ENCODE measurements at regions not wholly inside any gene's neighbourhood (a gene's known extent, or its start where the extent isn't known, plus 50 kb on each side); places are given as distances from the start of the nearest gene placed in this dataset.

DNA sequence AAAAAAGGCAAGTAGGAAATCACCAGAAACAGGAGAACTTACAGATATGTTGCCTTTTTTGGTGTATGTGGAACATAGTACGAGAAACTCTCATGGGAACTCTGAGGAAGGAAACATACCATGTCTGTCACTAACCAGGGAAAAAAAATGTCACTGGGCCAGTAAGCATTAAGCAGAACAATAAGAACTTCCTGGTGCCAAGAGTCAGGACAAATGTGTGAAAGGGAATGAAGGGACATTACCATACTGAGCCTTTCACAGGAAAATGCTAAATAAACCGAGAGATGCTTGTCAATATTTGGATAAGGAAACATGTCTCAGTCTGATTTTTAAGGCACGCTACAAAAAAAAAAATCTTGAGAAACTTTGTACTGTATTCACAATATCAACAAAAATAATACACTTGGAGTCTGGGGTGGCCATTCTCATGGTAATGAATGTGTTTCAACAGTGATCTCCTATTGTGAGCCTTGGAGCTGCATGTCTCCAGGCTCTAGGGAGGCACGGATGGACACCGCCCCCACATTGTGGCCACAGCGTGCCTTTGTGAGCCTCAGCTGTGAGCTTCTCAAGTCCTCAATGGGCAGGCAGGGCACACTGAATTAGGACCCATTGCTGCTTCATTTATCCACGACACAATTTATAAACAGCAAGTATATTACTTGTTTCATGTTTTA is 113.0 kb upstream of the ARGLU1 start:
- ATAC-seq = no peak
- no peaks in the 10 kb centered on the region for H3F3A ChIP-seq (ENCODE audit: low read length, unreplicated experiment)
- ChIA-PET POLR2A (ENCODE audit: unreplicated experiment) (no interaction called here), CTCF (no interaction called here)
- no peaks in the 10 kb centered on the region for H3K9me2 ChIP-seq (replicated peaks; ENCODE audit: low read length)
- intact Hi-C loops (cut with micrococcal nuclease) = no loop called here
- no peak overlapping the region for H3K4me2 ChIP-seq (ENCODE audit: low read length)
- H3K4me1 ChIP-seq (ENCODE audit: insufficient read depth, low read length) = no peaks in the 10 kb centered on the region
- TF ChIP-seq CTCF (conservative IDR thresholded peaks at IDR 0.05; ENCODE audit: low read depth, low read length) = no peak
- no peak for TF ChIP-seq EZH2 (IDR thresholded peaks at IDR 0.05; ENCODE audit: low read length, unreplicated experiment)
- no peak for TF ChIP-seq EZH2phosphoT487 (IDR thresholded peaks at IDR 0.05; ENCODE audit: borderline replicate concordance, low read length)
- H4K20me1 ChIP-seq (ENCODE audit: low read length) = no peaks in the 10 kb centered on the region
- DNase-seq = no peak
- H3K9me3 ChIP-seq (ENCODE audit: low read length) = no peaks in the 10 kb centered on the region
- H3K4me3 ChIP-seq (ENCODE audit: low read length) = no peak overlapping the region
- no peak overlapping the region for H3K9ac ChIP-seq (ENCODE audit: low read length)
- no peak overlapping the region for H3K27ac ChIP-seq (ENCODE audit: low read length)
- peaks cover 48% of the 10 kb centered on the region for H3K27me3 ChIP-seq (ENCODE audit: low read length)
- H3K79me2 ChIP-seq (ENCODE audit: low read length) = no peaks in the 10 kb centered on the region
- no peaks in the 10 kb centered on the region for H3K36me3 ChIP-seq (ENCODE audit: low read depth, low read length)
- H2AFZ ChIP-seq (ENCODE audit: low read length) = no peak overlapping the region
- BruUV-seq (replicated peaks) = no TSS peak

DNA sequence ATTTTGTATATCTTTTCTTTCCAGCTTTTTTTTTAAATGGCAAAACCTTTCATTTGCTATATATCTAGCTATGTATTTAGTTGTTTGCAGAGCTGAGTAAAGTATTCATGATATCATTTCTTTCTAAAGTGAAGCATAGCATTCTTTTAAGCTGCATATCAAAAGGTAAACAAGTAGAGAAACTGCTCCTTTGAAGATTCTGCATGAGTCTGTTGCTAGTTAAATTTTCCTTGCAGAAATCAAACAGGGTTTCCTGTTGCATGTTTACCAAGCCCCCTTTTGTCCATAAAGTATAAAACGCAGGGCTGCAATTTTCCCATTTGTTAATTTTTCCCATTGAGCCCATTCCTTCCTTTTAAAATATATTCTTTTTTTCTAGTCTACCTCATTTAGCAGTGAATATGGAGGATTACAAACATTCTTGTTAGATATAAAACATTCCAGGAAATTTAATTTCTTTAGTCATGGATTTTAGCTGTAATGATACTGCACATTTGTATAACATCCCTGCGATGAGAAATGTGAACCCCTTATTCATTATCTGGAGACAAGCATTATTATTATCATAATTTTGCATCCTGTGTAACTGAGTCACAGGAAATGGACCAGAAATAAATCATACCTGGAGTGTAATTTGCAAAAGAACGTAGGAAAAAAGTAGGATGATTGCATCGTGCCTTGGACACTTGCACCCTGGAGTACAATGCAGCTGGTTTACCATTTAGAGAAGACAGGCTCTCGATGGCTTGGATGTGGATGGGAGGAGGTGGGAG is 110.9 kb upstream of the ARGLU1 start:
- ChIA-PET CTCF (no interaction called here), POLR2A (ENCODE audit: unreplicated experiment) (no interaction called here)
- no peaks in the 10 kb centered on the region for H4K20me1 ChIP-seq (ENCODE audit: low read length)
- H3K4me2 ChIP-seq (ENCODE audit: low read length) = no peak overlapping the region
- no peak for TF ChIP-seq CTCF (conservative IDR thresholded peaks at IDR 0.05; ENCODE audit: low read depth, low read length)
- no peak for TF ChIP-seq EZH2 (IDR thresholded peaks at IDR 0.05; ENCODE audit: low read length, unreplicated experiment)
- no peak for TF ChIP-seq EZH2phosphoT487 (IDR thresholded peaks at IDR 0.05; ENCODE audit: borderline replicate concordance, low read length)
- H3K27ac ChIP-seq (ENCODE audit: low read length) = no peak overlapping the region
- no peak overlapping the region for H3K4me3 ChIP-seq (ENCODE audit: low read length)
- H3K36me3 ChIP-seq (ENCODE audit: low read depth, low read length) = no peaks in the 10 kb centered on the region
- H3K9me2 ChIP-seq (replicated peaks; ENCODE audit: low read length) = no peaks in the 10 kb centered on the region
- H2AFZ ChIP-seq (ENCODE audit: low read length) = no peak overlapping the region
- ATAC-seq = no peak
- no peaks in the 10 kb centered on the region for H3K4me1 ChIP-seq (ENCODE audit: insufficient read depth, low read length)
- no peak overlapping the region for H3K9ac ChIP-seq (ENCODE audit: low read length)
- H3K27me3 ChIP-seq (ENCODE audit: low read length) = peaks cover 27% of the 10 kb centered on the region
- H3K79me2 ChIP-seq (ENCODE audit: low read length) = no peaks in the 10 kb centered on the region
- H3F3A ChIP-seq (ENCODE audit: low read length, unreplicated experiment) = no peaks in the 10 kb centered on the region
- no peak for DNase-seq
- BruUV-seq (replicated peaks) = no TSS peak
- intact Hi-C loops (cut with micrococcal nuclease) = no loop called here
- H3K9me3 ChIP-seq (ENCODE audit: low read length) = no peaks in the 10 kb centered on the region

DNA sequence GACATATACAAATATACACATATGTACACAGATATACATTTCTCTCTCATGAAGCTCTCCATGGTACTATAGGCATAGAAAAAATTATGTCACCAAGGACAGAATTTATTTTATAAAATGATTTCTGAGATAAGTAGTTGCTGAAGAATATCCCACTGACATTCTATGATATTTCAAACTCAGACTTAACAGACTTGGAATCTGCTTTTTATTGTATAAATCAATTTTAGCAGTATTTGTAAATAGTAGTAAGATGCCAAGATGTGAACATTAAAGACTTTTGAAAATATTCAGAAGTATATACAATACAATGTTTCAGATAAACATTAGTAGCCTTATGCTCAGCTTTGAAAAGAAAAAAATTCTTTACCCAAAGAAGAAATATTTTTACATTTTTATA is 107.4 kb upstream of the ARGLU1 start:
- no peaks in the 10 kb centered on the region for H3K9me2 ChIP-seq (replicated peaks; ENCODE audit: low read length)
- POLR2A ChIA-PET (ENCODE audit: unreplicated experiment) = no interaction called here
- no peaks in the 10 kb centered on the region for H3K4me1 ChIP-seq (ENCODE audit: insufficient read depth, low read length)
- H2AFZ ChIP-seq (ENCODE audit: low read length) = no peak overlapping the region
- no peak for TF ChIP-seq EZH2phosphoT487 (IDR thresholded peaks at IDR 0.05; ENCODE audit: borderline replicate concordance, low read length)
- no peak for TF ChIP-seq EZH2 (IDR thresholded peaks at IDR 0.05; ENCODE audit: low read length, unreplicated experiment)
- TF ChIP-seq CTCF (conservative IDR thresholded peaks at IDR 0.05; ENCODE audit: low read depth, low read length) = no peak
- no peak for DNase-seq
- ATAC-seq = no peak
- CTCF ChIA-PET = no interaction called here
- H3K27me3 ChIP-seq (ENCODE audit: low read length) = peaks cover 10% of the 10 kb centered on the region
- intact Hi-C loops (cut with micrococcal nuclease) = no loop called here
- H3K36me3 ChIP-seq (ENCODE audit: low read depth, low read length) = no peaks in the 10 kb centered on the region
- H3F3A ChIP-seq (ENCODE audit: low read length, unreplicated experiment) = no peaks in the 10 kb centered on the region
- H3K27ac ChIP-seq (ENCODE audit: low read length) = no peak overlapping the region
- H3K4me3 ChIP-seq (ENCODE audit: low read length) = no peak overlapping the region
- H3K79me2 ChIP-seq (ENCODE audit: low read length) = no peaks in the 10 kb centered on the region
- no peak overlapping the region for H3K4me2 ChIP-seq (ENCODE audit: low read length)
- H3K9ac ChIP-seq (ENCODE audit: low read length) = no peak overlapping the region
- no TSS peak for BruUV-seq (replicated peaks)
- no peaks in the 10 kb centered on the region for H3K9me3 ChIP-seq (ENCODE audit: low read length)
- H4K20me1 ChIP-seq (ENCODE audit: low read length) = no peaks in the 10 kb centered on the region

Data from PC-3 (cell line).